Natural killer cell (primary cell): ENCODE measurements at regions not wholly inside any gene's neighbourhood (a gene's known extent, or its start where the extent isn't known, plus 50 kb on each side); places are given as distances from the start of the nearest gene placed in this dataset.

Experiments used
- ATAC-seq, 3 donors: fragments of 150-1000 bp in 2 of 3; fragments of 200-7000 bp in 1 of 3; cut with Tn5 transposase; 1 replicate in 1 of 3; 2 replicates in 2 of 3; pipeline ENCODE4 v1.10.0; 2021; ENCODE audit warnings: mild to moderate bottlenecking in 2 of 3, moderate library complexity in 2 of 3
- DNase-seq, 2 donors: peaks; one replicate each; pipeline versions ENCODE4 v3.0.0 to v3.0.0-alpha.2; 2013 to 2021; ENCODE audit warnings: mixed read lengths in 1 of 2
- H3K27ac ChIP-seq: one replicate; pipeline ENCODE4 v1.5.1; 2013; ENCODE audit warnings: mild to moderate bottlenecking, low read length
- H3K27me3 ChIP-seq: one replicate; pipeline ENCODE4 v1.6.1; 2013; ENCODE audit warnings: low read length; ENCODE audit not compliant: control insufficient read depth, insufficient read depth
- H3K36me3 ChIP-seq: one replicate; pipeline ENCODE4 v1.6.1; 2013; ENCODE audit warnings: low read length; ENCODE audit not compliant: control insufficient read depth, insufficient read depth
- H3K4me1 ChIP-seq: one replicate; pipeline ENCODE4 v1.6.1; 2013; ENCODE audit warnings: low read length; ENCODE audit not compliant: control insufficient read depth, insufficient read depth
- H3K4me3 ChIP-seq: one replicate; pipeline ENCODE4 v1.5.1; 2013; ENCODE audit warnings: low read length
- H3K9me3 ChIP-seq: one replicate; pipeline ENCODE4 v1.6.1; 2013; ENCODE audit warnings: low read length; ENCODE audit not compliant: control insufficient read depth, insufficient read depth
- H3K27ac Mint-ChIP-seq, 2 donors: one replicate each; pipeline ENCODE4 v1.8.0; 2022; ENCODE audit warnings: mild to moderate bottlenecking in 2 of 2, mixed read lengths in 2 of 2, moderate library complexity in 1 of 2
- H3K27me3 Mint-ChIP-seq, 2 donors: one replicate each; pipeline ENCODE4 v1.8.0; 2022; ENCODE audit warnings: low read depth in 2 of 2, mixed read lengths in 2 of 2
- H3K36me3 Mint-ChIP-seq: one replicate; pipeline ENCODE4 v1.8.0; 2022; ENCODE audit warnings: mixed read lengths
- H3K4me1 Mint-ChIP-seq, 2 donors: one replicate each; pipeline ENCODE4 v1.8.0; 2022; ENCODE audit warnings: mixed read lengths in 2 of 2
- H3K4me3 Mint-ChIP-seq: one replicate; pipeline ENCODE4 v1.8.0; 2022; ENCODE audit warnings: mild to moderate bottlenecking, moderate library complexity, mixed read lengths
- H3K9me3 Mint-ChIP-seq, 2 donors: one replicate each; pipeline ENCODE4 v1.8.0; 2022; ENCODE audit warnings: mixed read lengths in 2 of 2
- CTCF ChIP-seq: fragments of 200-600 bp; IDR thresholded peaks from one replicate; pipeline ENCODE4 v1.8.0; 2022; ENCODE audit warnings: antibody characterized with exemption
- WGBS: methylation state at CpG from one replicate; pipeline ENCODE4 v1.1.7; 2013; ENCODE audit warnings: missing lambda C conversion rate; ENCODE audit not compliant: insufficient coverage; 5-methylcytosine and 5-hydroxymethylcytosine counted together
- intact Hi-C: fragments of 100-400 bp; cut with micrococcal nuclease; formaldehyde crosslinking; loops from one replicate; pipeline ENCODE4 v1.14.2; 2022

GRCh38 chr12:27151479-27151878 lies 69.1 kb upstream of the C12orf71 start:
- Mint-ChIP-seq H3K27me3 (peaks cover 0 to 3% of the 10 kb centered on the region in 2 donors), H3K27ac (no peak overlapping the region), H3K9me3 (no peaks in the 10 kb centered on the region), H3K4me3 (no peak overlapping the region), H3K36me3 (no peaks in the 10 kb centered on the region), H3K4me1 (peaks cover 0 to 5% of the 10 kb centered on the region in 2 donors)
- H3K27me3 ChIP-seq, result no peaks in the 10 kb centered on the region
- H3K27ac ChIP-seq, result no peak overlapping the region
- no peaks in the 10 kb centered on the region for H3K36me3 ChIP-seq
- no peaks in the 10 kb centered on the region for H3K9me3 ChIP-seq
- no peak for TF ChIP-seq CTCF
- no peak overlapping the region for H3K4me3 ChIP-seq
- 58% methylated on average over 3 of the region's 3 CpGs for WGBS
- intact Hi-C loops, result no loop called here
- H3K4me1 ChIP-seq, result no peaks in the 10 kb centered on the region
- ATAC-seq, result no peak
- no peak for DNase-seq

GRCh38 chr12:27158297-27158696 lies 75.9 kb upstream of the C12orf71 start:
- no peaks in the 10 kb centered on the region for H3K36me3 ChIP-seq
- no peak overlapping the region for H3K4me3 Mint-ChIP-seq
- H3K27me3 ChIP-seq, result no peaks in the 10 kb centered on the region
- no peak for DNase-seq
- no peaks in the 10 kb centered on the region for H3K9me3 Mint-ChIP-seq
- H3K27ac Mint-ChIP-seq, result no peak overlapping the region
- 93% methylated on average over 6 of the region's 6 CpGs for WGBS
- peaks cover 0 to 3% of the 10 kb centered on the region in 2 donors for H3K27me3 Mint-ChIP-seq
- no peaks in the 10 kb centered on the region for H3K4me1 ChIP-seq
- no peaks in the 10 kb centered on the region for H3K36me3 Mint-ChIP-seq
- H3K9me3 ChIP-seq, result no peaks in the 10 kb centered on the region
- intact Hi-C loops, result no loop called here
- no peak overlapping the region for H3K27ac ChIP-seq
- ATAC-seq, result no peak
- no peaks in the 10 kb centered on the region for H3K4me1 Mint-ChIP-seq
- no peak for TF ChIP-seq CTCF
- no peak overlapping the region for H3K4me3 ChIP-seq

GRCh38 chr12:27161458-27162228 lies 79.3 kb upstream of the C12orf71 start:
- Histone ChIP-seq H3K4me1 (no peaks in the 10 kb centered on the region), H3K36me3 (no peaks in the 10 kb centered on the region), H3K4me3 (no peak overlapping the region), H3K27me3 (no peaks in the 10 kb centered on the region), H3K27ac (no peak overlapping the region), H3K9me3 (no peaks in the 10 kb centered on the region)
- Mint-ChIP-seq H3K36me3 (no peaks in the 10 kb centered on the region), H3K27ac (no peak overlapping the region), H3K4me1 (no peaks in the 10 kb centered on the region), H3K27me3 (no peaks in the 10 kb centered on the region), H3K4me3 (no peak overlapping the region), H3K9me3 (no peaks in the 10 kb centered on the region)
- ATAC-seq (no peak), DNase-seq (no peak)
- WGBS, result 81% methylated on average over 8 of the region's 8 CpGs
- intact Hi-C loops, result no loop called here
- no peak for TF ChIP-seq CTCF

- Histone ChIP-seq H3K4me3 (no peak overlapping the region), H3K36me3 (no peaks in the 10 kb centered on the region), H3K27me3 (no peaks in the 10 kb centered on the region), H3K27ac (no peak overlapping the region), H3K9me3 (no peaks in the 10 kb centered on the region), H3K4me1 (no peaks in the 10 kb centered on the region)
- H3K4me1 Mint-ChIP-seq, result no peaks in the 10 kb centered on the region
- no peaks in the 10 kb centered on the region for H3K36me3 Mint-ChIP-seq
- H3K9me3 Mint-ChIP-seq, result no peaks in the 10 kb centered on the region
- no peak for TF ChIP-seq CTCF
- intact Hi-C loops, result no loop called here
- no peak overlapping the region for H3K27ac Mint-ChIP-seq
- H3K27me3 Mint-ChIP-seq, result no peaks in the 10 kb centered on the region
- DNase-seq (no peak), ATAC-seq (no peak)
- no peak overlapping the region for H3K4me3 Mint-ChIP-seq
Observed at GRCh38 chr12:27162229-27162537, 79.8 kb upstream of the C12orf71 start.
